Small intestine (tissue), 7 donors: ENCODE measurements at regions not wholly inside any gene's neighbourhood (a gene's known extent, or its start where the extent isn't known, plus 50 kb on each side); places are given as distances from the start of the nearest gene placed in this dataset.
A peak's percentile ranks its signal among the peaks of the same experiment; 100 is the strongest.

Experiments used
- DNase-seq, 2 donors: peaks; one replicate each; pipeline versions ENCODE4 v3.0.0 to v3.0.0-alpha.2; 2013
- FAIRE-seq: peaks from 2 replicates; lab custom pipeline; 2012; peaks lifted over from hg19 to GRCh38; lab: Jason Lieb, UNC
- H3K27ac ChIP-seq, 3 donors: one replicate each; pipeline ENCODE4 v1.5.1; 2013; ENCODE audit warnings: low read length in 2 of 3, mild to moderate bottlenecking in 2 of 3, control low read depth in 1 of 3, inconsistent platforms in 1 of 3, low read depth in 1 of 3, moderate library complexity in 1 of 3
- H3K27me3 ChIP-seq, 3 donors: one replicate each; pipeline ENCODE4 v1.6.1; 2013; ENCODE audit warnings: low read length in 3 of 3, inconsistent platforms in 1 of 3; ENCODE audit not compliant: control insufficient read depth in 3 of 3, insufficient read depth in 3 of 3
- H3K36me3 ChIP-seq, 3 donors: one replicate each; pipeline ENCODE4 v1.6.1; 2013; ENCODE audit warnings: low read length in 3 of 3, inconsistent platforms in 1 of 3, low read depth in 1 of 3, mild to moderate bottlenecking in 1 of 3, moderate library complexity in 1 of 3; ENCODE audit not compliant: control insufficient read depth in 3 of 3, insufficient read depth in 2 of 3
- H3K4me1 ChIP-seq, 3 donors: one replicate each; pipeline ENCODE4 v1.6.1; 2013; ENCODE audit warnings: low read length in 2 of 3, inconsistent platforms in 1 of 3, low read depth in 1 of 3, mild to moderate bottlenecking in 1 of 3, moderate library complexity in 1 of 3; ENCODE audit not compliant: control insufficient read depth in 3 of 3, insufficient read depth in 2 of 3
- H3K4me3 ChIP-seq, 3 donors: one replicate each; pipeline ENCODE4 v1.5.1; 2013; ENCODE audit warnings: low read length in 3 of 3, control low read depth in 1 of 3, inconsistent platforms in 1 of 3, low read depth in 1 of 3, mild to moderate bottlenecking in 1 of 3, moderate library complexity in 1 of 3
- H3K9me3 ChIP-seq, 2 donors: one replicate each; pipeline ENCODE4 v1.6.1; 2013; ENCODE audit warnings: low read depth in 1 of 2, low read length in 1 of 2; ENCODE audit not compliant: control insufficient read depth in 2 of 2, insufficient read depth in 1 of 2
- WGBS, 3 donors: extraction: QIAGEN DNeasy Blood & Tissue Kit; methylation state at CpG; one replicate each; pipeline ENCODE4 v1.1.7; 2013; 5-methylcytosine and 5-hydroxymethylcytosine counted together
- donor health status: healthy with polysubstance abuse.
- donor health status: control.
- donor health status: control.
- donor health status: Bipolar disorder and iron deficiency.
- donor health status: healthy.

- FAIRE-seq = no peak
- Histone ChIP-seq H3K27me3 (peaks cover 0 to 4% (median 3%) of the 10 kb centered on the region in 3 donors), H3K9me3 (no peaks in the 10 kb centered on the region), H3K4me3 (no peak overlapping the region), H3K27ac (no peak overlapping the region), H3K4me1 (no peaks in the 10 kb centered on the region), H3K36me3 (no peaks in the 10 kb centered on the region)
- DNase-seq = no peak
- 13 to 19% (median 18%) methylated on average over 6 of the region's 6 CpGs for WGBS, 3 donors
These were observed 513.0 kb downstream of the GALR1 start for GRCh38 chr18:77762642-77763041.

GRCh38 chr18:77763530-77764145 is 514.0 kb downstream of the GALR1 start:
- Histone ChIP-seq H3K36me3 (no peaks in the 10 kb centered on the region), H3K4me1 (no peaks in the 10 kb centered on the region), H3K27me3 (peaks cover 0 to 4% (median 3%) of the 10 kb centered on the region in 3 donors), H3K9me3 (no peaks in the 10 kb centered on the region), H3K27ac (no peak overlapping the region), H3K4me3 (no peak overlapping the region)
- DNase-seq (no peak), FAIRE-seq (no peak)
- 49 to 56% (median 52%) methylated on average over 9 of the region's 9 CpGs for WGBS, 3 donors

- H3K36me3 ChIP-seq = no peaks in the 10 kb centered on the region
- no peak overlapping the region for H3K4me3 ChIP-seq
- peak in 1 of 2 donors; percentile 4 for DNase-seq
- H3K9me3 ChIP-seq = no peaks in the 10 kb centered on the region
- H3K27ac ChIP-seq = no peak overlapping the region
- peaks cover 0 to 4% (median 3%) of the 10 kb centered on the region in 3 donors for H3K27me3 ChIP-seq
- 11 to 15% (median 14%) methylated on average over 9 of the region's 9 CpGs for WGBS, 3 donors
- no peaks in the 10 kb centered on the region for H3K4me1 ChIP-seq
- FAIRE-seq = no peak
These were observed 515.8 kb downstream of the GALR1 start for GRCh38 chr18:77765468-77765867.

- Histone ChIP-seq H3K36me3 (no peaks in the 10 kb centered on the region), H3K27me3 (peaks cover 0 to 4% (median 3%) of the 10 kb centered on the region in 3 donors), H3K27ac (no peak overlapping the region), H3K4me3 (no peak overlapping the region), H3K4me1 (no peaks in the 10 kb centered on the region), H3K9me3 (no peaks in the 10 kb centered on the region)
- WGBS, 3 donors = 65 to 78% (median 76%) methylated on average over 9 of the region's 9 CpGs
- no peak for FAIRE-seq
- no peak for DNase-seq
These were observed 516.8 kb downstream of the GALR1 start for GRCh38 chr18:77766421-77766820.

GRCh38 chr18:77772177-77772576 is 522.5 kb downstream of the GALR1 start:
- no peaks in the 10 kb centered on the region for H3K36me3 ChIP-seq
- FAIRE-seq (no peak), DNase-seq (no peak)
- no peak overlapping the region for H3K4me3 ChIP-seq
- H3K9me3 ChIP-seq = no peaks in the 10 kb centered on the region
- H3K4me1 ChIP-seq = no peaks in the 10 kb centered on the region
- no peaks in the 10 kb centered on the region for H3K27me3 ChIP-seq
- 68 to 79% (median 71%) methylated on average over 5 of the region's 5 CpGs for WGBS, 3 donors
- no peak overlapping the region for H3K27ac ChIP-seq

- 89 to 90% (median 89%) methylated on average over 12 of the region's 12 CpGs for WGBS, 3 donors
- Histone ChIP-seq H3K4me1 (no peaks in the 10 kb centered on the region), H3K9me3 (peaks cover 0 to 11% of the 10 kb centered on the region in 2 donors), H3K36me3 (no peaks in the 10 kb centered on the region), H3K27me3 (no peaks in the 10 kb centered on the region), H3K27ac (no peak overlapping the region), H3K4me3 (no peak overlapping the region)
- FAIRE-seq (no peak), DNase-seq (no peak)
These were observed 526.5 kb downstream of the GALR1 start for GRCh38 chr18:77776104-77776503.

GRCh38 chr18:77777163-77777562 is 527.5 kb downstream of the GALR1 start:
- FAIRE-seq = no peak
- DNase-seq = no peak
- Histone ChIP-seq H3K27ac (no peak overlapping the region), H3K27me3 (no peaks in the 10 kb centered on the region), H3K4me3 (no peak overlapping the region), H3K9me3 (peaks cover 0 to 11% of the 10 kb centered on the region in 2 donors), H3K36me3 (no peaks in the 10 kb centered on the region), H3K4me1 (no peaks in the 10 kb centered on the region)
- WGBS, 3 donors = 90 to 91% (median 90%) methylated on average over 11 of the region's 11 CpGs

GRCh38 chr18:77784759-77785379 is 535.2 kb downstream of the GALR1 start:
- Histone ChIP-seq H3K27ac (no peak overlapping the region), H3K4me3 (no peak overlapping the region), H3K4me1 (no peaks in the 10 kb centered on the region), H3K36me3 (no peaks in the 10 kb centered on the region), H3K9me3 (no peaks in the 10 kb centered on the region), H3K27me3 (peaks cover 0 to 3% (median 0%) of the 10 kb centered on the region in 3 donors)
- WGBS, 3 donors = 49 to 72% (median 63%) methylated on average over 18 of the region's 18 CpGs
- no peak for DNase-seq
- FAIRE-seq = no peak
